Brain pericyte (primary cell): ENCODE measurements at regions not wholly inside any gene's neighbourhood (a gene's known extent, or its start where the extent isn't known, plus 50 kb on each side); places are given as distances from the start of the nearest gene placed in this dataset.
"Not testable (repeated sequence)": the region's sequence is repeated elsewhere in the genome, so short reads cannot be mapped to it uniquely, and the experiment has no call there.

ENCODE experiments used
- DNase-seq: peaks from one replicate; pipeline ENCODE4 v3.0.0-alpha.2; 2012; ENCODE audit warnings: low read depth, low spot score

DNA sequence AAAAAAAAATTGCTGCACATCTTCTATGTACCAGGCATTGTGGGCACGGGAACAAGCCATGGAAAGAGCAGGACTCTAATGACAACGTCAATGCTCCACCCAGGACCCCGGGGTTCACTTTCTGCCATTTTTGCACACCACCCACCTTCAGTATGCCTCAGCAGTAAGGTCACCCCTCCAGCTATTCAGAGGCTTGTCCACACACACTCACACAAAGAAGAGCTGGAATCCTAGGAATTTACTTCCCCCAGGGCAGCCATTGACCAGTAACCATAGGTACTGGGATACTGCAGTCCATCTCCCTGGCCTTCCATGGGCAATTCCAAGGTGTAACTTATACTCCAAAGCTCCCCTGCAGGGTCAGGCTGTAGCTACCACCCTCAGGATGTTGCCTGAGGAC is 170.8 kb downstream of the SUCLG1 start:
- no peak for DNase-seq

DNA sequence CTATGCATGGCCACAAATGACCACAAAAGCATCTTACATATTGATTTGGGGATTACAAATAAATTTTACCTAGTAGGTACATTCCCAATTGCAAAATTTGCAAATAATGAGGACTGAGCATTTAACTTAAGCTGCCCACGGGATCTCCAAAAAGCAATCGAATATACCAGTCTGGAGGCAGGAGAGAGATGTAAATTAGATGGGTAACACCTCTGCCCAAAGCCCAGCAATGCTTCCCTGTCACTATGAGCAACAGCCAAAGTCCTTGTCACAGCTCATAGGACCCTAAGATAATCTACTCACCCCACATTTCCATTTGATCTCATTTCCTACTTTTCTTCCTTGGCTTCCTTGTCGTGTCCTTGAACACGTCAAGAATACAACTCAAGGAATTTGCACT is 172.2 kb downstream of the SUCLG1 start:
- DNase-seq: no peak

DNA sequence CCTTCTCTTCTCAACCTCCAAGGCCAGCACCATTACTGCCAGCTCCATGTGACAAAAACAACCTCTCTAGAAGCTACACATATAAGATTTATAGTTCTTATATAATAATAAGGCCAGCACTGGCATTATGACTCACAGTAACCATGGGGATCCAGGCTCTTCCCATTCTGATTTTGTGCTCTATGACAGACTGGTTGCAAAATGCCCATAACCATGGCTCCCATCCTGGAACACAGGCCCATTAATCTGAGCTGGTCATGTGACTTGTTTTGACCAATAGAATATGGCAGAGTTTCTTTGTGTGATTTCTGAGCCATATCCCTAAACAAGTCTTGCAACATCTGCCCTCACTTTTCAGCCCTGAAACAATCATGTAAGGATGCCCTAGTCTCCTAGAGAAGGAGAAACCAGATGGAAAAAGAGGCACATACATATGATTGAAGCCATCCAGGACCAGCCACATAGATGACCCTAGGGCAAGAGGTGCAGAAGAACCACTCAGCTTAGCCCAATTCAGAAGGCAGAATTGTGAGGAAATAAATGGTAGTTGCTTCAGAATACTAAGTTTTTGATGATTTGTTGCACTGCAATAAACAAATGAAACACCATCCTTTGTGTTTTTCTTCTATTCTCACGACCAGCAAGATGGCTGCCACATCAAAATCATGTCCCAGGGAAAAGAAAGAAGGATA is 173.9 kb downstream of the SUCLG1 start:
- no peak for DNase-seq

DNA sequence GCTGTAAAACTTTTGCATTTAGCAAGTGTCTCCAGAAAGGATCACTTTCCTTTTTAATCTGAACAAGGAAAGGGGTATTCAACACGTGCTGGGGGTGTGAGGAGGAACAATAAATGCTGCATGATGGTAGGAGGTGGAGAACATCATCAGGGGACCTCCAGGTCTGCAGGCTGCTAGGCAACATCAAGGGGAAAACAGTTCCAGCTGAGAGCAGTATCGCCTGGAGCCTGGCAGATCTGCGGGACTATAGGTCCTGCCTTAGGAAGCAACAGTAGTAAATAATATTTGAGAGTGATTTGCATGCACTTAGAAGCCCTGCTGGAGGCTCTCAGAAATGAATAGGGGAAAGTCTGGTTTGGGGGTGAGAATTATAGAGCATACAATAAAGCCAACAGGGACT is 175.6 kb downstream of the SUCLG1 start:
- no peak for DNase-seq

DNA sequence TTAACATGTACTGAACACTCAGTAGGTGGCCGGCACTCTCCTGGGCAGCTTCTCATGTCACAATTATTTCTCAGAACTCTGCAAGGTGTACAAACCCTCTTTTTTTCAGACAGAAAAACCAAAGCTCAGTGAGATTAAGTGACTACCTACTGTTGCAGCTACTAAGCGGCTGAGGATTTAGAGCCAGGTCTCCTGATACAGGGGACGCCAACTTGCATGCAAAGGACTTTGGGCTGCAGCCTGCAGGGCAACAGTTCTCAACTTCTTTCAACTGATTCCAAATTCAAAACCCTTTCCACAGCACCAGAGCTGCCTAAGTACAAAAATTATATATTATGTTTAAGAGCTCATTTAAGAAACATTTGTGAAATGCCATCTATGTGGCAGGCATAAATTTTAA is 177.6 kb downstream of the SUCLG1 start:
- no peak for DNase-seq

- no peak for DNase-seq
These were observed 178.2 kb downstream of the SUCLG1 start for GRCh38 chr2:84280873-84281272.

DNA sequence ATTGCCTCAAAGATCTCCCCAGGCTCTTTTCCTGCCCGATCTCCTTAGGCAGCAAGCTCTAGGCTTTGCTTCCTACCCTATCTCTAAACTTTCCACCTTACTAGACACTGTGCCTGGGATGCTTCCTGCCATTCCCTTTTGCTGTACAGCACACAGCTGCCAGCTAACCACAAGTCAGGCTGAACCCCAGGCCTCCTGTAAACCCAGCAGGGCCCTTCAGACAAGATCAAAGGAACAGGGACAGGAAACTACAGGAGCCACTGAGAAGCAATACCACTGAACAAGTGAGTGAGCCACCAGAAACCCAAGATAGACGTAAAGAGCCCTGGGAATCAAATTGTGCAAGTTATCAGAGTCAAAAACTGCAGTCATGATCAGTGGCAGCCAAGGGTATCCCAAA is 180.7 kb downstream of the SUCLG1 start:
- no peak for DNase-seq

DNA sequence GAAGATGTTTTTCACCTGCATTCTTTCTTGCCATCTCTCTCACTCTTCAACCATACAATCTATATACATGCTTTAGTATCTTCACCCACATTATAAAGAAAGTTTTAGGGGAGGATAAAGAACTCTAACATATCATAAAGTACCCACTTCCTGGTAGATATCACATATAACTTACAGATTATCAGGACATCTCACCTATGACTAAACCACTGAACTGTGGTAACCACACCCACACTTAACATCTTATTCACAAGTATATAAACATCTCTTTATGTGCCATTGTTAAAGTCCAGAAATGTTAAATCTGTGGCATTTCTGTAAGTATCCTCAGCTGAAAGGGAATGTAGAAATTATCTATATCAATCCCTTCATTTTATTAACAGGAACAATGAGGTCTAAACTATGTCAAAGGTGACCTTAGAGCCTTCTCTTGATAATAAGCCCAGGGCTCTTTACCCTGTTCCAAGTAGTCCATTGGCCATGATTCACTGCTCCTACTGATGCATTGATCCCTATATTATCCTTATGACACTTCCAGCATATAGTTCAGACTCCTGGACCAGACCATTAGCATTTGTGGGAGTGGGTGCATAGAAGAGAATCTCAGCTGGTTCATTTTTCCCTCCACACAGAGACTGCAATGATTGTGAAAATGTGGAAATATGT is 182.4 kb downstream of the SUCLG1 start:
- DNase-seq: no peak

- no peak for DNase-seq
These were observed 185.7 kb downstream of the SUCLG1 start for GRCh38 chr2:84273406-84273805.

- DNase-seq: no peak
These were observed 187.1 kb downstream of the SUCLG1 start for GRCh38 chr2:84271977-84272376.

DNA sequence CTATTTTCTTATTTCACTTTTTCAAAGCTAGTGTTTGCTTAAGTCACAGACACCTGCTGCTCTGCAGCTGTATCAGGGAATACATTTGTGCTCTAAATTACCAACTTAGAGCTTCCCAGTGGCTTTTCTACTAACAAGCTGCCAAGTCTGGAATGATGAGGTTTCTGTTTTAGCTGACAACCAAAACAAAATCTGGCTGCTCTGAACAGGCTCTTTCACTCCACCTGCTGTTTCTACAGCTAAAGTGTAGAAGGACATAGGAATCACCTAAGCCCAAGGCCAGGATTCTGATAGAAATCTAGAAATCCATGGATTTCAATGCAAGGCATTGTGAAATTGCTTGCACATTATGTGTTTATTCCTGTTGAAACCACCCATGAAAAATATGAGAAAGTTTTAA is 201.2 kb downstream of the SUCLG1 start:
- DNase-seq: no peak

- no peak for DNase-seq
These were observed 207.3 kb downstream of the SUCLG1 start for GRCh38 chr2:84251651-84252302.

DNA sequence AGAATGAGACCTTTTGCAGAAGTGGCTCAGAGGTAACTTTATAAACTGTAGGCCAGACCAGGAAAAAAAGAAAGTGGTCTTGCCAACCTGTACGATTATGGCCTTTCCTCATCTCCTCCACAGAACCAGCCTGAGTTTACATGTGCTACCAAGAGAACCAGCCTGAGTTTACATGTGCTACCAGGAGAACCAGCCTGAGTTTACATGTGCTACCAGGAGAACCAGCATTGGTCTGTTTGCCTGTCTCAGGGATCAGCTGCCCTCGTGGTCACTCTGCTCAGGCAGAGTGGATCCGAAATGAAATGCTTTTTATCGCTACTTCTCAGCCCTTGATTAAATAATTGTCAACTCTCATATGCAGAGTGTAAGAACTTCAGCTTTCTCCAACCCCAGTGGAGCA is 209.9 kb downstream of the SUCLG1 start:
- no peak for DNase-seq

GRCh38 chr2:84247532-84247931 is 211.5 kb downstream of the SUCLG1 start:
- DNase-seq: no peak

DNA sequence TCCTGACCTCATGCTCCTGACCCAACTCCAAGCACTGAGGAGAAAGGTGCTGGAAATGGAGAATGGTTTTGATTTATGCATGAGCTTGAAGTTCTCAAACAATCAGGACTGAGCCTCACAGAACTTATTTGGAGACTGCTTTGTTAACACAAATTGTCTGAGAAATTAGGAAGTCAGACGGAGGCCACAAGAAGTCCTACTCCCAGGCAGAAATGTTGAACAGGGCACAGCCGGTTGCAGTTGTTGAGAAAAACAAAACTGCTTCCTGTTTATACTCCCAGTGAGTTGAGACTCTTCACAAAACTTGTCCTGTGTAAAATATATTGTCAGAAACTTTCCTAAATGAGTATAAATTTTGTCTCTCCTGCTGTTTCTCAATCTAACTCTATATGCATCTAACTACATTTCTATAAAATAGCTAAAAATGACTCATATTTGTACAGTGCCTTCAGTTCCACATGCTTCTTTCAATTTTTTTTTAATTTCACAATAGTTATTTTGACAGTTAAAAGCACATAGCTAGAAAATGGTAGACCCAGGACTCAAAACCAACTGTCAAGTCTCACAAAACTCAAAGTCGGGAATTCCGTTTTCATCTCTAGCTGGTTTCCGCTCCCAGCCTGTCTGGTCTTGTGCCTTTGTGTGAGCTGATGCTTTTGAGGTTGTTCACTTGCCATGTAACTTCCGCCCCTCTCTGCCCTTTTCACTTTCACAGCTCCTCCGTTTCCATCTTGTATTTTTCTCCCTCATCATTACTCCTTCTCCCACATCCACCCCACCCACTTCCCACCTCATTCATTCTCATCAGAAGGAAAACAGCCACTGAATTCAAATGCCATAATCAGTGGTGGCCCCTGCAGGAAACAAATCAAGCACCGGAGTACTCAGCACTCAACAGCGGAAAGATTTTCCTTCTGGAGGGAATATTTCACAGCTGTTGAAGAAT is 215.0 kb downstream of the SUCLG1 start:
- no peak for DNase-seq

DNA sequence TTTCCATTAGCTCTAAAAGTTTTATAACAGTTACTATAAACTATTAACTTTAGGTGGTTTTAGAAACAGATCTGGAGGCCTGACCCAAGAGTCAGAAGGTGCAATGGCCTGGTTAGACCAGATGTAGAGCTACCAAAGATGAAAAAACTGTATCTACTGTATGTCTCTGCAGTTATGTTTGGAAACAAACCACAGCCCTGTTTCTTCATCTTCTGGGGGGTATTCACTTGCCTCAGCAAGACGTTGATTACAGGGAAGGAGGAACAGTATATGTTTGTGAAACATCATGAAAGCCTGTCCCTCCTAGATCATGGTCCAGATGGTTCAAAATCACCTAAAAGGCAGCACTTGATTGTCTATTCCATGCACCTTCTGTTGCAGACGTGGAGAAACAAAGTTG is 220.2 kb downstream of the SUCLG1 start:
- DNase-seq: no peak

DNA sequence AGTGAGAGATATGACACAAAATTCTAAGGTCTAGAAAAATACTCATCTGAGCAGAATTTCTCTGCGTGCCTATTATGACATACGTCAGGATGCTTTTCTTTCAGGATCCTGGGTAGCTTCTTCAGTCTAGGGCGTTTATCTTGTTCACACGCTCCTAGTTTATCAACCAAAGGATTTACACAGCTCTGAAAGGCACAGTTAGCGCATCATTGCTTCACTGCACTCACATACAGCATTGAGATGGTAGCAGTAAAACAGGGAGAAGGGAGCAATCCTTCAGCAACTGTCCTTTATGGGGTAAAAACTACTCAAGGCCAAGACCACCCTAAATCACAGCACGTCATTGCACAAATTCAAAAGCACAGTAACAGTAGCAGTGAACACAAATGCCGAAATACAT is 222.8 kb downstream of the SUCLG1 start:
- DNase-seq: no peak

GRCh38 chr2:84234103-84234502 is 225.0 kb downstream of the SUCLG1 start:
- no peak for DNase-seq

GRCh38 chr2:84231478-84231877 is 227.6 kb downstream of the SUCLG1 start:
- no peak for DNase-seq

GRCh38 chr2:84224121-84224520 is 235.0 kb downstream of the SUCLG1 start:
- no peak for DNase-seq

DNA sequence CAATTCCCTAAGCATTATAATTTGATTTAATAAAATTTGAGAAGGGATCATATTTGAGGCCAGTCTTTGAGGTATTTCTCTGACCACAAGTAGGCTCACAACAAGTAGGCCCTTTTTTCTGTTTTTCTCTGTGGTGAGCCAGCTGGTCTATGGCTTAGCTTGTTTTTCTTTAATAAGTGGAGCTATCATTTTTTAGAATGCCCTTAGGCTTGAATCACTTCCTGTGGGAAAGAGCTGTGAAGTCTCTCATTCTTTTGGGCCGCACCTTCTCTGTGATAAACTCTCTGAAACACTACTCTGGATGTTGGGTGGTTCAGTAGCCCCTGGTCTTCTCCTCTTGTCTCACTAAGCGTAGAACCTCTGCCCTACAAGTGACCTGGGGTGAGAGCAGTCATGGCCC is 235.9 kb downstream of the SUCLG1 start:
- no peak for DNase-seq

DNA sequence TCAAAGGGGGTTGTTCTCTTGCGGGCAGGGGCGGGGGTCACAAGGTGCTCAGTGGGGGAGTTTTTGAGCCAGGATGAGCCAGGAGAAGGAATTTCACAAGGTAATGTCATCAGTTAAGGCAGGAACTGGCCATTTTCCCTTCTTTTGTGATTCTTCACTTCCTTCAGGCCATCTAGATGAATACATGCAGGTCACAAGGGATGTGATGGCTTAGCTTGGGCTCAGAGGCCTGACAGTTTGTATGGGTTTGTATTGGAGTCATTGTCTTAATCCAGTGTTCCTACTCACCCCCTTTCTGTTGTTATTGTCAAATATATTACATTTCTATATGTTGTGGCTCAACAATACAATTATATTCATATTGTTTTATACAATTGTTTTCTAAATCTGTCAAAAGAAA is 238.0 kb downstream of the SUCLG1 start:
- not testable (repeated sequence) for DNase-seq
